ENCODE measurements at regions not wholly inside any gene's neighbourhood (a gene's known extent, or its start where the extent isn't known, plus 50 kb on each side); places are given as distances from the start of the nearest gene placed in this dataset.

GRCh38 chr20:58106143-58106750 is 122.2 kb downstream of the ANKRD60 start:
- Histone ChIP-seq H3K36me3 (no peaks in the 10 kb centered on the region), H3K27ac (no peak overlapping the region), H3K4me1 (peaks cover 0 to 4% (median 0%) of the 10 kb centered on the region in 3 donors), H3K4me3 (no peak overlapping the region), H3K27me3 (peaks cover 0 to 30% (median 0%) of the 10 kb centered on the region in 4 donors), H3K9me3 (no peaks in the 10 kb centered on the region)
- no peak for DNase-seq
- 83 to 86% methylated on average over 9 of the region's 9 CpGs for WGBS, 2 donors
- intact Hi-C loops (cut with DNase I), result no loop called here
- TF ChIP-seq, protein P1, sequence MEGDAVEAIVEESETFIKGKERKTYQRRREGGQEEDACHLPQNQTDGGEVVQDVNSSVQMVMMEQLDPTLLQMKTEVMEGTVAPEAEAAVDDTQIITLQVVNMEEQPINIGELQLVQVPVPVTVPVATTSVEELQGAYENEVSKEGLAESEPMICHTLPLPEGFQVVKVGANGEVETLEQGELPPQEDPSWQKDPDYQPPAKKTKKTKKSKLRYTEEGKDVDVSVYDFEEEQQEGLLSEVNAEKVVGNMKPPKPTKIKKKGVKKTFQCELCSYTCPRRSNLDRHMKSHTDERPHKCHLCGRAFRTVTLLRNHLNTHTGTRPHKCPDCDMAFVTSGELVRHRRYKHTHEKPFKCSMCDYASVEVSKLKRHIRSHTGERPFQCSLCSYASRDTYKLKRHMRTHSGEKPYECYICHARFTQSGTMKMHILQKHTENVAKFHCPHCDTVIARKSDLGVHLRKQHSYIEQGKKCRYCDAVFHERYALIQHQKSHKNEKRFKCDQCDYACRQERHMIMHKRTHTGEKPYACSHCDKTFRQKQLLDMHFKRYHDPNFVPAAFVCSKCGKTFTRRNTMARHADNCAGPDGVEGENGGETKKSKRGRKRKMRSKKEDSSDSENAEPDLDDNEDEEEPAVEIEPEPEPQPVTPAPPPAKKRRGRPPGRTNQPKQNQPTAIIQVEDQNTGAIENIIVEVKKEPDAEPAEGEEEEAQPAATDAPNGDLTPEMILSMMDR (IDR thresholded peaks at IDR 0.05), result no peak
- no peak for TF ChIP-seq POLR2A (IDR thresholded peaks at IDR 0.05)

DNA sequence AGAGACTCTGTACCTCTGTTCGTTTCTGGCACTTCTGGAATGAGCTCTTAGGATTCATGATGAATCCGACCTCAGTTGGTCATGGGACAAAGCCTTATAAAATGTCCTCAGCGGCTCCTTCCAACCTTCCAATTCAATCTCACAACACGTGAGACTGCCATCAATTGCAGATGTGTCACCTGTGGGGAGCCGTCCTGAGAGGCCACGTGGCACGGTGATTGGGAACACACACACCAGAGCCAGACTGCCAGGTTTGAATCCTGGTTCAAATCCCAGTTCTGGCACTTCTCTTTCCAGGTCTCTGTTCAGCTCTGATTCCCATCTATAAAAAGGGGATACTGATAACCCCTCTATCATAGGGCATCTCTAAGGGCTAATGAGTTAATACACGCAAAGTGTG is 124.5 kb downstream of the ANKRD60 start:
- no peaks in the 10 kb centered on the region for H3K36me3 ChIP-seq
- no peak for TF ChIP-seq POLR2A (IDR thresholded peaks at IDR 0.05)
- TF ChIP-seq, protein P1 (IDR thresholded peaks at IDR 0.05), result no peak
- no peak overlapping the region for H3K27ac ChIP-seq
- no peaks in the 10 kb centered on the region for H3K9me3 ChIP-seq
- 91 to 97% methylated on average over 7 to 8 of the region's 8 CpGs for WGBS, 2 donors
- H3K27me3 ChIP-seq, result peaks cover 0 to 34% (median 0%) of the 10 kb centered on the region in 4 donors
- H3K4me3 ChIP-seq, result no peak overlapping the region
- DNase-seq, result no peak
- H3K4me1 ChIP-seq, result no peaks in the 10 kb centered on the region
- intact Hi-C loops (cut with DNase I), result no loop called here

- H3K4me1 ChIP-seq, result no peaks in the 10 kb centered on the region
- no peak for TF ChIP-seq POLR2A (IDR thresholded peaks at IDR 0.05)
- TF ChIP-seq, protein P1 (IDR thresholded peaks at IDR 0.05), result no peak
- WGBS, 2 donors, result 88 to 100% methylated on average over 2 of the region's 6 CpGs
- no peak overlapping the region for H3K27ac ChIP-seq
- no peaks in the 10 kb centered on the region for H3K9me3 ChIP-seq
- no peak overlapping the region for H3K4me3 ChIP-seq
- intact Hi-C loops (cut with DNase I), result no loop called here
- DNase-seq, result no peak
- no peaks in the 10 kb centered on the region for H3K36me3 ChIP-seq
- H3K27me3 ChIP-seq, result peaks cover 0 to 31% (median 0%) of the 10 kb centered on the region in 4 donors
Observed at GRCh38 chr20:58103517-58103904, 124.9 kb downstream of the ANKRD60 start.

GRCh38 chr20:58102744-58103516 is 125.5 kb downstream of the ANKRD60 start:
- Histone ChIP-seq H3K4me3 (no peak overlapping the region), H3K9me3 (no peaks in the 10 kb centered on the region), H3K27me3 (peaks cover 0 to 31% (median 0%) of the 10 kb centered on the region in 4 donors), H3K4me1 (no peaks in the 10 kb centered on the region), H3K27ac (no peak overlapping the region), H3K36me3 (no peaks in the 10 kb centered on the region)
- intact Hi-C loops (cut with DNase I), result no loop called here
- WGBS, 2 donors, result 36 to 70% methylated on average over 3 to 7 of the region's 7 CpGs
- TF ChIP-seq, protein P1 (IDR thresholded peaks at IDR 0.05), result no peak
- TF ChIP-seq POLR2A (IDR thresholded peaks at IDR 0.05), result no peak
- DNase-seq, result no peak

- H3K36me3 ChIP-seq, result no peaks in the 10 kb centered on the region
- H3K27me3 ChIP-seq, result peaks cover 0 to 31% (median 0%) of the 10 kb centered on the region in 4 donors
- H3K4me3 ChIP-seq, result no peak overlapping the region
- H3K9me3 ChIP-seq, result no peaks in the 10 kb centered on the region
- no peak overlapping the region for H3K27ac ChIP-seq
- H3K4me1 ChIP-seq, result no peaks in the 10 kb centered on the region
- no peak for DNase-seq
- intact Hi-C loops (cut with DNase I), result no loop called here
- TF ChIP-seq POLR2A (IDR thresholded peaks at IDR 0.05), result no peak
- TF ChIP-seq, protein P1 (IDR thresholded peaks at IDR 0.05), result no peak
- WGBS, 2 donors, result 29 to 32% methylated on average over 3 to 4 of the region's 4 CpGs
Observed at GRCh38 chr20:58102261-58102660, 126.2 kb downstream of the ANKRD60 start.

Data from esophagus squamous epithelium (tissue), 5 donors.